Testis (tissue), 2 donors: ENCODE measurements at regions not wholly inside any gene's neighbourhood (a gene's known extent, or its start where the extent isn't known, plus 50 kb on each side); places are given as distances from the start of the nearest gene placed in this dataset.

Experiments
- DNase-seq: peaks from one replicate; pipeline ENCODE4 v3.0.0-alpha.2; 2019
- H3K27ac ChIP-seq, 2 donors: fragments of 200-600 bp; sonication (generic); one replicate each; pipeline ENCODE4 v1.5.1; 2019
- H3K27me3 ChIP-seq: fragments of 200-600 bp; sonication (generic); one replicate; pipeline ENCODE4 v1.5.1; 2019
- H3K36me3 ChIP-seq: fragments of 200-600 bp; sonication (generic); one replicate; pipeline ENCODE4 v1.5.1; 2017; ENCODE audit warnings: low read depth; ENCODE audit errors: missing control alignments
- H3K4me1 ChIP-seq: fragments of 200-600 bp; sonication (generic); one replicate; pipeline ENCODE4 v1.5.1; 2019
- H3K4me3 ChIP-seq, 2 donors: fragments of 200-600 bp; sonication (generic); one replicate each; pipeline ENCODE4 v1.5.1; 2017 to 2019
- H3K9me3 ChIP-seq: fragments of 200-600 bp; sonication (generic); one replicate; pipeline ENCODE4 v1.5.1; 2017
- CTCF ChIP-seq, 3 experiments: fragments of 450-650 bp in 2 of 3; fragments of 200-600 bp in 1 of 3; sonication (generic) in 1 of 3; IDR thresholded peaks; one replicate each; pipeline ENCODE4 v1.5.1; 2016 to 2019; ENCODE audit warnings: antibody characterized with exemption in 3 of 3, mild to moderate bottlenecking in 2 of 3, moderate library complexity in 1 of 3
- POLR2A ChIP-seq: fragments of 450-650 bp; IDR thresholded peaks from one replicate; pipeline ENCODE4 v1.6.1; 2017; ENCODE audit warnings: antibody characterized with exemption, mild to moderate bottlenecking, moderate library complexity
- WGBS, 2 donors: methylation state at CpG; one replicate each; pipeline ENCODE4 v1.1.5; 2018; 5-methylcytosine and 5-hydroxymethylcytosine counted together
- intact Hi-C: fragments of 100-400 bp; cut with DNase I; formaldehyde crosslinking; loops from one replicate; pipeline ENCODE4 v1.15.1; 2023; ENCODE audit warnings: low total_unique reads

DNA sequence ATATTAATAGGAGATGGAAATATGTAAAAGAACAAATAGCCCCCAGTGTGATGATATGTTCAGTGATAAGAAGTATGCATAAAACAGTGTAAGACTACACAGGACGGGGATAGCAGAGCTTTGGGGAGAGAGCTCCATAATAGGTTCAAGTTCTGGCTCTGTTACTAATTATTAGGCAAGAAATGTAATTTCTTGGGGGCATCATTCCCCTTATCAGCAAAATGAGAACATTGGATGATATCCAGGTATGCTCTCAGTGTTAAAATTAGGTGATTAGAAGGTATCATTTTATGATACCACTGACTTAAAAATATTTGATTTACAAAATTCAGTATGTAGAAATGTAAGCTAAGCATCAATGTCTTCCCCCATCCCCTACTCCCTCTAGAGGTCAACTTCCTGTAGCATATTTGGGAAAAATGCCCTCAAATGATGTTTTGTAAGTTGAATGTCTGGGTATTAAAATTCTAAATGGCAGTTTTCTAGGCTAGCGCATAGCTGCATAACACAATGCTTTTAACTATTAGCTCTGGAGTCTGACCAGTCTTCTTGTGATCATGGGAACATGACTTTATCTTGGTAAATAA lies 585.7 kb upstream of the CAMK1G start:
- 83 to 87% methylated on average over 2 of the region's 2 CpGs for WGBS, 2 donors

DNA sequence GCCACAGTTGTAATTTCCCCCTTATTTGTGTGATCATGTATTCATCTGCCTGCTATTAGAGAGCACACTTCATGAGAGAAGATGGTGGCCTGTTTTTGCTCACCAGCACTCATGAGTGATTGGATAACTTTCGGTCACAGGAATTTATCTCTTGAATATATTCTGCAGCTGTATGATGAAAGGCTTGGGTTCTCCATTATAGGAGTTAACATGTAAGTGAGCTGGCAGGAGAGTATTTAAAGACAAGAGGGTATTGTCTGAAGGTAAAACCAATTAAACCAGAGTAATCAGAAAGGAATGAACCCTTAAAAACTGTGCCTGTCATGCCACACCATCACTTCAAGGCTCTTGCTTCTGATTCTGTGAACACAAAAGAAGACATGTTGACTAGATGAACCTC lies 574.9 kb upstream of the CAMK1G start:
- H3K4me3 ChIP-seq = no peak overlapping the region
- no peaks in the 10 kb centered on the region for H3K36me3 ChIP-seq
- no peaks in the 10 kb centered on the region for H3K27me3 ChIP-seq
- no peak for TF ChIP-seq POLR2A
- no peak for TF ChIP-seq CTCF (IDR thresholded peaks at IDR 0.05)
- intact Hi-C loops = no loop called here
- no peak for DNase-seq
- H3K9me3 ChIP-seq = no peaks in the 10 kb centered on the region
- no peaks in the 10 kb centered on the region for H3K4me1 ChIP-seq
- H3K27ac ChIP-seq = no peak overlapping the region
- 80 to 96% methylated on average over 1 of the region's 1 CpG for WGBS, 2 donors

More for the DNA sequence above, 585.7 kb upstream of the CAMK1G start:
- Histone ChIP-seq H3K27me3 (no peaks in the 10 kb centered on the region), H3K36me3 (no peaks in the 10 kb centered on the region), H3K4me1 (no peaks in the 10 kb centered on the region), H3K27ac (no peak overlapping the region), H3K9me3 (no peaks in the 10 kb centered on the region), H3K4me3 (no peak overlapping the region)
- TF ChIP-seq CTCF (IDR thresholded peaks at IDR 0.05) (no peak), POLR2A (no peak)
- DNase-seq = no peak
- intact Hi-C loops = no loop called here

- TF ChIP-seq POLR2A (no peak), CTCF (IDR thresholded peaks at IDR 0.05) (no peak)
- Histone ChIP-seq H3K4me3 (no peak overlapping the region), H3K4me1 (no peaks in the 10 kb centered on the region), H3K27ac (no peak overlapping the region), H3K27me3 (no peaks in the 10 kb centered on the region), H3K9me3 (no peaks in the 10 kb centered on the region), H3K36me3 (no peaks in the 10 kb centered on the region)
- 85 to 91% methylated on average over 6 of the region's 6 CpGs for WGBS, 2 donors
- intact Hi-C loops = no loop called here
- DNase-seq = no peak
Observed at GRCh38 chr1:209010475-209011230, 572.9 kb upstream of the CAMK1G start.

GRCh38 chr1:209012443-209013196 lies 570.9 kb upstream of the CAMK1G start:
- TF ChIP-seq CTCF (IDR thresholded peaks at IDR 0.05) (no peak), POLR2A (no peak)
- no peak for DNase-seq
- Histone ChIP-seq H3K27ac (no peak overlapping the region), H3K9me3 (no peaks in the 10 kb centered on the region), H3K27me3 (no peaks in the 10 kb centered on the region), H3K36me3 (no peaks in the 10 kb centered on the region), H3K4me3 (no peak overlapping the region), H3K4me1 (no peaks in the 10 kb centered on the region)
- intact Hi-C loops = no loop called here
- WGBS, 2 donors = 71 to 81% methylated on average over 6 of the region's 6 CpGs
